ENCODE measurements at regions not wholly inside any gene's neighbourhood (a gene's known extent, or its start where the extent isn't known, plus 50 kb on each side); places are given as distances from the start of the nearest gene placed in this dataset.
"Not testable (repeated sequence)": the region's sequence is repeated elsewhere in the genome, so short reads cannot be mapped to it uniquely, and the experiment has no call there.

DNA sequence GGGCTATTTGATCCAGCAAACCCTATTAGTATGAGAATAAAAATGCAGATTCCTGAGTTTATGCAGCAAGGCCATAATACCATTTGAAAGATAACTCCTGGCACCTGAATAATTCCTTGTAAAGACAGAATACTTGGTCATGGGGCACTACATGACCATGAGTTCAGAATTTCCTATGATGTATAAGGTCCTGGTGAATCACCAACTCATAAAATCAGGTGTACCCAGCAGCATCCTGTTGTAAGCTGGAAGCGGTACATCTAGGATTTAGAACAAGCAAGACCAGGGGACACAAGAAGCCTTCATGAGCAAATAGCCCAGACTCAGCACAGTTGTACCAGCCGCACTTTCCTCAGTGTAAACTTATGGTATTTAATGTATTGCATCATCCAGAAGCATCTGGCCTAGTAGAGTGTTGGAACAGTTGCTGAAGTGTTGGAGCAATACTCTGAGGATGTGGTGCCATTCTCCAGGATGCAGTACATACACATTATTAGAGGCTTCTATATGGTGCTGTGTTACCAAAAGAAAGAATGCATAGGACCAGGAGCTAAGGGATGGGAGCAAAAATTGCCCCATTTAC, 233.4 kb downstream of the SQOR start:
- DNase-seq (ENCODE audit: low spot score) = no peak

- no peak for DNase-seq (ENCODE audit: low spot score)
These were observed 234.3 kb downstream of the SQOR start for GRCh38 chr15:45869034-45869668.

DNA sequence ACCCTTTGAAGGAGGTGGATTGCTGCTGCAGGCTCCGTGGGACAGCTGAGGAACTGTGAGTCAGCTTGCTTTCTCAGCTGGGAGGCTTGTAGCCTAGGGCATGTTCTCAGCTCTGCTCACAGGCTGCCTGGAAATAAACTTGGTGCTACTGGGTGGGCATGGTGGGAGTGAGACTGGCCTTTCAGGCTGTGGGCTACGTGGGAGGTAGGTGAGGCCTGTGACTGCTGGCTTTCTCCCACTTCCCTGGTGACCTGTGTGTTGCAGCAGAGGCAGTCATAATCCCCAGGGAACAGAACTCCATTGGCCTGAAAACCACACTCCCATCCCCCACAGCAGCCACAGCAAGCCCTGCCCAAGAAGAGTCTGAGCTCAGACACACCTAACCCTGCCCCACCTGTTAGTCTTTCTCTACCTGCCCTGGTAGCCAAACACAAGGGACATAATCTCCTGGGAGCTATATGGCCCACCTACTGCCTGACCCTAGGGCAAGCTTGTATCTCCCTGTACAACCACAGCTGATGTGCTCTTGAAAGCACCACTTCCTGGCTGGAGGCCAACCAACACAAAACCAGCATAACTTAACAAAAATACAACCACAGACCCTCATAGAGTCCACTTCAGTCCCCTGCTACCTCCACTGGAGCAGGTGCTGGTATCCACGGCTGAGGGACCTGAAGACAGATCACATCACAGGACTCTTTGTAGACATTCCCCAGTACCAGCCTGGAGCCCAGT, 236.5 kb downstream of the SQOR start:
- no peak for DNase-seq (ENCODE audit: low spot score)

DNA sequence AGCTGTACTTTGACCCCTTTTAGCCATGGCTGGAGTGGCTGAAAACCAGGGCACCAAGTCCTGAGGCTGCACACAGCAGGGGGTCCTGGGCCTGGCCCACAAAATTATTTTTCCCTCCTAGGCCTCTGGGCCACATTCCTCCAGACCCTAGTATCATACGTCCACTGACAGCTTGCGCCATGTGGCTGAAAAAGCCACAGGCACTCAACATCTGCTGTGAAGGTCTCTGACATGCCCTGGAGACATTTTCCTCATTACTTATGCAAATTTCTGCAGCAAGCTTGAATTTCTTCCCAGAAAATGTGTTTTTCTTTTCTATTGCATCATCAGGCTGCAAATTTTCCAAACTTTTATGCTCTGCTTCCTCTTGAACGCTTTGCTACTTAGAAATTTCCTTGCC, 239.0 kb downstream of the SQOR start:
- DNase-seq (ENCODE audit: low spot score) = no peak

- DNase-seq (ENCODE audit: low spot score) = not testable (repeated sequence)
These were observed 239.7 kb downstream of the SQOR start for GRCh38 chr15:45874566-45874965.

DNA sequence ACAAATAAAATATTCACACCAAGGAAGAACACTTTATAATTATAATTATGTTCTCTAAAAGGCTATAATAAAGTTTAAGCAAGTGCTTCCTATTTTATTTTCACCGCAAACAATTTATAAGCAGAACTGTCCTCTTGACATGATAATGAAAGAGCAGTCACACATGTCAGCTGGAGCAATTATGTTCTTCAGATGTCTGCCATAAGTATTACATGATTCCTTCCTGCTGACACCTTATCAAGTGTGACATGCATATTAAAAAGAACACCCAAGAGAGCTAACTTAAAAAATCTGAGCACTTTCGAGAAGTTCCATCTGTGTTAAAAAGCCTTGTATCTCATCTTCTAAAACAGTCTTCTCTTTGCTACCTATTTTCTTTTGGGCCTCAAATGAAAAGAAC, 249.5 kb downstream of the SQOR start:
- no peak for DNase-seq (ENCODE audit: low spot score)

- no peak for DNase-seq (ENCODE audit: low spot score)
These were observed 250.1 kb downstream of the SQOR start for GRCh38 chr15:45884755-45885445.

DNA sequence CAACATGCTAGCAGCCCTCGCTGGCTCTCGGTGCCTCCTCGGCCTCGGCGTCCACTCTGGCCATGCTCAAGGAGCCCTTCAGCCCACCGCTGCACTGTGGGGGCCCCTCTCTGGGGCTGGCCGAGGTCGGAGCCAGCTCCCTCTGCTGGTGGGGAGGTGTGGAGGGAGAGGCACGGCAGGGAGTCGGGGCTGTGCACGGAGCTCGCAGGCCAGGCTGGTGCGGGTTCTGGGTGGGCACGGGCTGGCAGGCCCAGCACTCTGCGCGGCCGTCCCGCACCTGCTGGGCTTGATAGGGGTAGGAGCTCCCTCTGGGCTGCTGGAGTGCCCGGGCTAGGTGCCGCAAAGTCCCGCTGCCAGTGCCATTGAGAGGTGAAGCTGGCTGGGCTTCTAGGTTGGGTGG, 251.0 kb downstream of the SQOR start:
- no peak for DNase-seq (ENCODE audit: low spot score)

DNA sequence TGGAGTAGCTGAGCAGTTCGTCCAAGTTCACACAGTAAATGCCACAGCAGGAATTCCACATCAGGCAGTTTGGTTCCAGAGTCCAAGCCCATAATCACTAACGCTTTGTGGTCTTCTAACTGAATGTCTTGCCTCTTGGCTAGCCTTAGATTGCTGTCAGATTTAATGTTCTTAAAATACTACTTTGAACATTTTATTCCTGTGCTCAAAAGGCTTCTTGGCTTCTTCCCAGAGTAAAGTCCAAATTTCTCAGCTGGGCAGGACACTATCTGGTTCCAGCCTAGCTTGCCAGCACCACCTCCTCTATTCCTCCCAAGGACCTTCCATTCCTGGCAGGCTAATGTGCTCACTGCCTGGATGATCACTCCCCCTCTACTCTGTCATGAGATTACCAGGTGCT, 256.9 kb downstream of the SQOR start:
- no peak for DNase-seq (ENCODE audit: low spot score)

DNA sequence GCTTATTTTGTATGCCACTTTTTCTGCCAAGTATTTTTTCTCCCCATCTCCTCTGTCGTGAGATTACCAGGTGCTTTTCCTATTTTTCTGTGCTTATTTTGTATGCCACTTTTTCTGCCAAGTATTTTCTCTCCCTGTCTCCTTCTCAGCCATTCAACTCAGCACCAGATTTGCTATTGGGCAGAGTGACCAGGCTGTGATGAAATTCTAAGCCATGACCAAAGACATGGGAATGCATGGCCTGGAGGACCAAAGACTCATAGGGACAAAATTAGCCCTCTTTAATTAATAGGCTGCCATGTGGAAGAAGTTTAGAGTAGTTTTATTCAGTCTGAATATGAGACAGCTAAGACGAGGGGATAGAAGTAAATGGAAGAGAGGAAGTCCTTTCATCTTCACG, 257.4 kb downstream of the SQOR start:
- DNase-seq (ENCODE audit: low spot score) = no peak

DNA sequence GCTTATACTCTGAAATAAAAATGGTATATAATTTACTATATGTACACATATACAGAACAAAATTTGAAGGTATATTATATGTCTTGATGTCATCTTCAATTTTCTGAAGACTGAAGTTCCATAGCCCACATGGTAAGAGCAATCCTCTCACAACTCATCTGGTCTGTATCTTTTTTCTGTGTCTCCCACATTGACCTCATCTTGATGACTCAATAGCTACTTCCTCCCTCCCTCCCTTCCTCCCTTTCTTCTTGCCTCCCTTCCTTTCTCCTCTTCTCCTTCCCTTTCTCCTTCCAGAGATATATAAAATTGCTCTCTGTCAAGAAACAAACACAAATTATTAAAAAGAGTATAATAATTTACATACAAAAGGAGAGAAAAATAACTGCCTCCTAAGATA, 268.5 kb downstream of the SQOR start:
- DNase-seq (ENCODE audit: low spot score) = no peak

- DNase-seq (ENCODE audit: low spot score) = no peak
These were observed 269.2 kb downstream of the SQOR start for GRCh38 chr15:45904019-45904418.

GRCh38 chr15:45906230-45906629, 271.4 kb downstream of the SQOR start:
- no peak for DNase-seq (ENCODE audit: low spot score)

DNA sequence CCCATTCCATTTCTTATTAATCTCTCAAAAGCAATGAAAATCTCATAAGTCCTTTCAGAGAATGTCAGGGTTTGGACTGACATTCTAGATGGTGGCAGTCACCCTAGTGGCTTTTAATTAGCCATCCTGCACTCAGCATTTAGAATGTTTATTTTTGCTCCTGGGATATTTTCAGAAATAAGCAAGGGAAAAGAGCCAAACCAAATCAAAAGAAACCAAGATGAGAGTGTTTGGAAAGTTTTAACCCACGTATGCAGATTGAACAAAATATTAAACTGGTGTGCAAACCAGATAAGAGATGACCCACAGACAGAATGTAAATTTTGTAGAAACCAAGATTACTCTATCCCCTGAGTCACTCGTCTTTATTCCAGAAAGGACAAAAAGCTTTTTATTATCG, 275.8 kb downstream of the SQOR start:
- DNase-seq (ENCODE audit: low spot score) = no peak

DNA sequence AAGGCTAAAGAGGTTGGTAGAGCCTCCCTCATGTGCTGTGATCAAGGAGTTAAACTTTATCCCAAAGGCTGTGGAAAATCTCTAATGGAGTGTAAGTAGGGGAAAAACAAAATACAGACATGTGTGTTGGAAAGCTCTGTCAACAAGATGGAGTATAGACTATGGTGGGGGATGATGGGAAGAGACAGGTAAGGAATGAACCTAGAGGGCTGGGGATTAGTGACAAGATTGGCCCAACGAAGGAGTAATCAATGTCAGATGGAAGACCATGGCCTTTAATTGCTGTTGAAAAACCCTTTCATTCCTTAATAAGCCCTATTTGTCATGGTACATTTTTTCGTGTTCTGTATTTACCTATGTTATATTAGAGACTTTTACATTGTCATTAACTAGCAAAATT, 278.6 kb downstream of the SQOR start:
- DNase-seq (ENCODE audit: low spot score) = no peak

DNA sequence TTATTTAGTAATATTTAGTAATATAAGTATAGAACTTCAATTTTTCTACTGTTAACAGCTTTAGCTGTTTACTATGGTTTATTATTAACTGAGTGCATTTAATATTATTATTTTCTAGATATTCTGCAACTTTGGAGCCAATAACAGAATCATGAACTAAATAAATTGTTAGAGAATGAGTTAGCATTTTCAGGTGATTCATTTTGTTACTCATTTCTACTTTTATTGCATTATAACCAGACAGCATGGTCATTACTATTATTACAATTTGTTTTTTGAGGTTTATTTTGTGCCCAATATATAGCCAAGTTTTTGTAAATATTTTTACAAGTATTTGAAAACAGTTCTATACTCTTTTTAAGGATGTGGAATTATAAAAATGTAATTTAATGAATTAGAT, 279.6 kb downstream of the SQOR start:
- no peak for DNase-seq (ENCODE audit: low spot score)

GRCh38 chr15:45918839-45919238, 284.0 kb downstream of the SQOR start:
- no peak for DNase-seq (ENCODE audit: low spot score)

- no peak for DNase-seq (ENCODE audit: low spot score)
These were observed 285.0 kb downstream of the SQOR start for GRCh38 chr15:45919806-45920205.

DNA sequence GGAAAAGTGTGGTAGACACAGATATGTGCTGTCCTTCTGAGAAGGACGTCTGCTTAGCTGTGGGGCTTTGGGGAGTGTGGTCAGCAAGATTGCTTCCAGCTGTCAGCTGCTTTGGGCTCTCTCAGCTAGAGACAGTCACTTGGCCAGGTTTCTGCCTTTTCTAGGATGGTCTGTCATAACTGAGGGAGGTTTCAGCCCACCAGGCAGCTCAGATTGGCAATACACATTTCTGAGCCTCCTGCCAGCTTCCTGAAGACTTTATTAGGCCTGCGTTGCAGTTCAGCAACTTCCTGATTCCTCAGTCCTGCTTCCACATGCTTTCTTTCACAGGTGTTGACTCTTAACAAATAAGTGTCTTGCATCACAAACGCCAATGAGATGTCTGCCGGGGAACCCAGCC, 286.5 kb downstream of the SQOR start:
- DNase-seq (ENCODE audit: low spot score) = no peak

- no peak for DNase-seq (ENCODE audit: low spot score)
These were observed 287.1 kb downstream of the SQOR start for GRCh38 chr15:45921978-45922377.

DNA sequence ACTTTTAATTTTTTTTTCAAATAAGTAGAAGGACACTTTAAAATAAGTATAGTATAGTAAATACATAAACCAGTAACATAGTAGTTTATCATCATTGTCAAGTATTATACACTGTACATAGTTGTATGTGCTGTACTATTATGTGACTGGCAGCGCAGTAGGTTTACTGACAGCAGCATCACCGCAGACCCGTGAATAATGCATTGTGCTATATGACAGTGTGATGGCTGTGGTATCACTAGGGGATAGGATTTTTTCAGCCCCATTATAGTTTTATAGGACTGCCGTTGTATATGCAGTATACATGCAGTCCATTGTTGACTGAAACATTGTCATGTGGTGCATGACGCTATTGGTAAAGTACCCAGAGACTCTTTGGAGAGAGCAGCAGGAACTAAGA, 306.5 kb downstream of the SQOR start:
- DNase-seq (ENCODE audit: low spot score) = no peak

- no peak for DNase-seq (ENCODE audit: low spot score)
These were observed 308.4 kb downstream of the SQOR start for GRCh38 chr15:45943240-45943639.

DNA sequence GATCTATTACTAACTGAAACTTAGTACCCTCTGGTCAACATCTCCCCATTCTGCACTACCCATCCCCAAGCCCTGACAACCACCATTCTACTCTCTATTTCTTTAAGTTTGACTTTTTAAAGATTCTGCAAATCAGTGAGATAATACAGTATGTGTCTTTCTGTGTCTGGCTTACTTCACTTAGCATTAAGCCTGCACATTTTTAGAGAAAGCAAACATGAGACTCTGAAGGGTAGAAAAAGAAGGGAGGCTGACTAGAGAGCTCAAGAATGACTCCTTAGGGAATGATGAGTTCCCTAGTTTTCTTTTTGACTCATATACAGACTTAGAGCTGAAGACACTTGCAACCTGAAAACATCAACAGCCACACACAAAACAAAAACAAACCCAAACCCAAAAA, 311.3 kb downstream of the SQOR start:
- DNase-seq (ENCODE audit: low spot score) = no peak
